ENCODE measurements at regions not wholly inside any gene's neighbourhood (a gene's known extent, or its start where the extent isn't known, plus 50 kb on each side); places are given as distances from the start of the nearest gene placed in this dataset.

- DNase-seq, result no peak
- Mint-ChIP-seq H3K27me3 (ENCODE audit: insufficient read depth) (no peaks in the 10 kb centered on the region), H3K4me1 (no peaks in the 10 kb centered on the region), H3K36me3 (ENCODE audit: low read depth) (no peaks in the 10 kb centered on the region), H3K4me3 (no peak overlapping the region), H3K27ac (no peak overlapping the region), H3K9me3 (no peaks in the 10 kb centered on the region)
- no peaks in the 10 kb centered on the region for H3K27me3 ChIP-seq (ENCODE audit: control insufficient read depth, insufficient read depth, low read length, poor library complexity, severe bottlenecking)
- H3K9ac ChIP-seq (ENCODE audit: extremely low read depth, low read length, poor library complexity, severe bottlenecking), result no peak overlapping the region
- H3K27ac ChIP-seq (ENCODE audit: low read depth, low read length), result no peak overlapping the region
- TF ChIP-seq, protein P1, sequence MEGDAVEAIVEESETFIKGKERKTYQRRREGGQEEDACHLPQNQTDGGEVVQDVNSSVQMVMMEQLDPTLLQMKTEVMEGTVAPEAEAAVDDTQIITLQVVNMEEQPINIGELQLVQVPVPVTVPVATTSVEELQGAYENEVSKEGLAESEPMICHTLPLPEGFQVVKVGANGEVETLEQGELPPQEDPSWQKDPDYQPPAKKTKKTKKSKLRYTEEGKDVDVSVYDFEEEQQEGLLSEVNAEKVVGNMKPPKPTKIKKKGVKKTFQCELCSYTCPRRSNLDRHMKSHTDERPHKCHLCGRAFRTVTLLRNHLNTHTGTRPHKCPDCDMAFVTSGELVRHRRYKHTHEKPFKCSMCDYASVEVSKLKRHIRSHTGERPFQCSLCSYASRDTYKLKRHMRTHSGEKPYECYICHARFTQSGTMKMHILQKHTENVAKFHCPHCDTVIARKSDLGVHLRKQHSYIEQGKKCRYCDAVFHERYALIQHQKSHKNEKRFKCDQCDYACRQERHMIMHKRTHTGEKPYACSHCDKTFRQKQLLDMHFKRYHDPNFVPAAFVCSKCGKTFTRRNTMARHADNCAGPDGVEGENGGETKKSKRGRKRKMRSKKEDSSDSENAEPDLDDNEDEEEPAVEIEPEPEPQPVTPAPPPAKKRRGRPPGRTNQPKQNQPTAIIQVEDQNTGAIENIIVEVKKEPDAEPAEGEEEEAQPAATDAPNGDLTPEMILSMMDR (conservative IDR thresholded peaks at IDR 0.05), result no peak
- H3K4me3 ChIP-seq (ENCODE audit: low read length), result no peak overlapping the region
- no peaks in the 10 kb centered on the region for H3K9me3 ChIP-seq (ENCODE audit: control insufficient read depth, low read length)
- no peaks in the 10 kb centered on the region for H3K4me1 ChIP-seq (ENCODE audit: control insufficient read depth, insufficient read depth, low read length)
- WGBS, 2 experiments (ENCODE audit: insufficient coverage in 1 of 2, insufficient read length in 1 of 2), result 95 to 100% methylated on average over 2 of the region's 3 CpGs
- H3K36me3 ChIP-seq (ENCODE audit: control insufficient read depth, insufficient read depth, low read length), result no peaks in the 10 kb centered on the region
Measured at GRCh38 chr9:82308836-82309235, 320.3 kb downstream of the SPATA31D1 start.

DNA sequence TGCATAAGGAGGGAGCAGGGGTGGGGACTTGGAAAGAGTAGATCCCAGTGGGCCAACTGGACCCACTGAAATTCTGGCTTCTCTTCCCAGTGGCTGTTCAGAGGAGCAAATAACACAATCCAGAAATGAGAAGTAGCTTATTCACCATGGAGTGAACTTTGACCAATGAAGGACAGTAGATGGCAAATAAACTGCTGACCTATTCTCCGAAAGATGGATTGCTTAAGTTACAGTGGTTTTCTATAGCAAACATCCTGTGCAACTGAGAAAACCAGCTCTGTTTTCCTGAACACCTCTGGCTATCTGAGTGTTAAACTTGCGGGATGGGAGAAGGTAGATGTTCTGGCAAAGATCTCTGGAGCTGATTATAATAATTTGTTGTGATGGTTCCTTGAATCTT is 325.1 kb downstream of the SPATA31D1 start:
- Mint-ChIP-seq H3K36me3 (ENCODE audit: low read depth) (no peaks in the 10 kb centered on the region), H3K27me3 (ENCODE audit: insufficient read depth) (no peaks in the 10 kb centered on the region), H3K27ac (no peak overlapping the region), H3K9me3 (no peaks in the 10 kb centered on the region), H3K4me3 (no peak overlapping the region), H3K4me1 (no peaks in the 10 kb centered on the region)
- no peaks in the 10 kb centered on the region for H3K36me3 ChIP-seq (ENCODE audit: control insufficient read depth, insufficient read depth, low read length)
- no peak overlapping the region for H3K4me3 ChIP-seq (ENCODE audit: low read length)
- WGBS, 2 experiments (ENCODE audit: insufficient coverage in 1 of 2, insufficient read length in 1 of 2), result 95 to 100% methylated on average over 1 to 2 of the region's 2 CpGs
- H3K9me3 ChIP-seq (ENCODE audit: control insufficient read depth, low read length), result no peaks in the 10 kb centered on the region
- H3K4me1 ChIP-seq (ENCODE audit: control insufficient read depth, insufficient read depth, low read length), result no peaks in the 10 kb centered on the region
- H3K27me3 ChIP-seq (ENCODE audit: control insufficient read depth, insufficient read depth, low read length, poor library complexity, severe bottlenecking), result no peaks in the 10 kb centered on the region
- no peak overlapping the region for H3K9ac ChIP-seq (ENCODE audit: extremely low read depth, low read length, poor library complexity, severe bottlenecking)
- TF ChIP-seq, protein P1 (conservative IDR thresholded peaks at IDR 0.05), result no peak
- DNase-seq, result no peak
- no peak overlapping the region for H3K27ac ChIP-seq (ENCODE audit: low read depth, low read length)

GRCh38 chr9:82320566-82320965 is 332.0 kb downstream of the SPATA31D1 start:
- TF ChIP-seq, protein P1 (conservative IDR thresholded peaks at IDR 0.05), result no peak
- no peak overlapping the region for H3K27ac Mint-ChIP-seq
- Histone ChIP-seq H3K27me3 (ENCODE audit: control insufficient read depth, insufficient read depth, low read length, poor library complexity, severe bottlenecking) (no peaks in the 10 kb centered on the region), H3K36me3 (ENCODE audit: control insufficient read depth, insufficient read depth, low read length) (no peaks in the 10 kb centered on the region), H3K27ac (ENCODE audit: low read depth, low read length) (no peak overlapping the region), H3K9me3 (ENCODE audit: control insufficient read depth, low read length) (no peaks in the 10 kb centered on the region), H3K9ac (ENCODE audit: extremely low read depth, low read length, poor library complexity, severe bottlenecking) (no peak overlapping the region), H3K4me1 (ENCODE audit: control insufficient read depth, insufficient read depth, low read length) (no peaks in the 10 kb centered on the region), H3K4me3 (ENCODE audit: low read length) (no peak overlapping the region)
- 88 to 89% methylated on average over 1 of the region's 1 CpG for WGBS, 2 experiments (ENCODE audit: insufficient coverage in 1 of 2, insufficient read length in 1 of 2)
- H3K27me3 Mint-ChIP-seq (ENCODE audit: insufficient read depth), result no peaks in the 10 kb centered on the region
- no peak overlapping the region for H3K4me3 Mint-ChIP-seq
- H3K4me1 Mint-ChIP-seq, result no peaks in the 10 kb centered on the region
- peaks cover 22% of the 10 kb centered on the region for H3K9me3 Mint-ChIP-seq
- DNase-seq, result no peak
- H3K36me3 Mint-ChIP-seq (ENCODE audit: low read depth), result peaks cover 3% of the 10 kb centered on the region
